ENCODE measurements at regions not wholly inside any gene's neighbourhood (a gene's known extent, or its start where the extent isn't known, plus 50 kb on each side); places are given as distances from the start of the nearest gene placed in this dataset.

DNA sequence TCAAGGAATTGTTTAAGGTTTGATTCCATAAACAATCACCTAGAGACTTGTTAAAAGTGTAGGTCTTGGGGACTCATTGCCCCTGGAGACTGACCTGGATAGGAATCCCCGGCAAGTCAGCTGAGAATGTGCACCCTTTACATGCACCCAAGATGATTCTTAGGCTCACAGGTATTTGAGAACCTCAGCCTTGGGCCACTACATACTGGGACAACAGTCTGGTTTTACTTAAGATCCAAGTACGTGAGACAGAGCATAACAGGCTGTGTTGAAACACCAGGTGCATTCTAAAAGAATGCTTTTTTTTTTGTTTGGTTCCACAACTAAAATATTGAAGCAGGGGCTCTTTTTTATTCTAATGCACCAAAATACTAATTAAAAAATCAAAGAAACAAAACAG is 215.8 kb downstream of the TMX3 start:
- CTCF ChIA-PET, result interaction anchor here (0.8 kb wide), 1 partner anchor 67 kb away, joined by 3 read pairs; no protein-coding TSS in a partner anchor
- POLR2A ChIA-PET, result no interaction called here
- no peak for DNase-seq (ENCODE audit: extremely low spot score)
- TF ChIP-seq, protein P1, sequence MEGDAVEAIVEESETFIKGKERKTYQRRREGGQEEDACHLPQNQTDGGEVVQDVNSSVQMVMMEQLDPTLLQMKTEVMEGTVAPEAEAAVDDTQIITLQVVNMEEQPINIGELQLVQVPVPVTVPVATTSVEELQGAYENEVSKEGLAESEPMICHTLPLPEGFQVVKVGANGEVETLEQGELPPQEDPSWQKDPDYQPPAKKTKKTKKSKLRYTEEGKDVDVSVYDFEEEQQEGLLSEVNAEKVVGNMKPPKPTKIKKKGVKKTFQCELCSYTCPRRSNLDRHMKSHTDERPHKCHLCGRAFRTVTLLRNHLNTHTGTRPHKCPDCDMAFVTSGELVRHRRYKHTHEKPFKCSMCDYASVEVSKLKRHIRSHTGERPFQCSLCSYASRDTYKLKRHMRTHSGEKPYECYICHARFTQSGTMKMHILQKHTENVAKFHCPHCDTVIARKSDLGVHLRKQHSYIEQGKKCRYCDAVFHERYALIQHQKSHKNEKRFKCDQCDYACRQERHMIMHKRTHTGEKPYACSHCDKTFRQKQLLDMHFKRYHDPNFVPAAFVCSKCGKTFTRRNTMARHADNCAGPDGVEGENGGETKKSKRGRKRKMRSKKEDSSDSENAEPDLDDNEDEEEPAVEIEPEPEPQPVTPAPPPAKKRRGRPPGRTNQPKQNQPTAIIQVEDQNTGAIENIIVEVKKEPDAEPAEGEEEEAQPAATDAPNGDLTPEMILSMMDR (IDR thresholded peaks at IDR 0.05; ENCODE audit: control extremely low read depth, extremely low read depth, low read depth, missing control alignments), result no peak

- no peak for DNase-seq (ENCODE audit: extremely low spot score)
- ChIA-PET POLR2A (no interaction called here), CTCF (interaction anchor here (0.8 kb wide), 1 partner anchor 66 kb away, joined by 3 read pairs; no protein-coding TSS in a partner anchor)
- TF ChIP-seq, protein P1 (IDR thresholded peaks at IDR 0.05; ENCODE audit: control extremely low read depth, extremely low read depth, low read depth, missing control alignments), result no peak
Observed at GRCh38 chr18:68498636-68499035, 216.3 kb downstream of the TMX3 start.

DNA sequence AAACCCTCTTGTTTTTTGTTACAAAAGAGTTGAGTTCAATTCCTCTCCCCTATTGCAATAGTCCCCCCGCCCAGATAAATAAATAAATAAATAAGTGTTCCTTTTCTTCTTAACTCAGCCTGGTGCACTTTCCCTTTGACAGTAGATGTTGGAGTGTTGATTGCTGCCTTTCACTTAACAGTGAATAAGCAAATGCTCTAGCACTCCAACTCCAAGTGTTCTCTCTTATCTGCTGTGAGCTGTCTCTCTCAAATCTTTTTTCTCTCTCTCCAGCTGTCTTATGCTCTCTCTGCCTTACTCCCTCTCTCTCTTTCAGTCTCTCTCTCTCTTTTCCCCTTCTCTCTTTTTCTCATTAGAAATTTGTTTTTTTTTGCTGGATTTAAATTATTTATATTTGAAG is 216.7 kb downstream of the TMX3 start:
- DNase-seq (ENCODE audit: extremely low spot score), result no peak
- ChIA-PET POLR2A (no interaction called here), CTCF (interaction anchor here (0.8 kb wide), 1 partner anchor 66 kb away, joined by 3 read pairs; no protein-coding TSS in a partner anchor)
- TF ChIP-seq, protein P1 (IDR thresholded peaks at IDR 0.05; ENCODE audit: control extremely low read depth, extremely low read depth, low read depth, missing control alignments), result no peak

GRCh38 chr18:68494802-68495581 is 219.9 kb downstream of the TMX3 start:
- no peak for DNase-seq (ENCODE audit: extremely low spot score)
- ChIA-PET CTCF (no interaction called here), POLR2A (no interaction called here)
- TF ChIP-seq, protein P1 (IDR thresholded peaks at IDR 0.05; ENCODE audit: control extremely low read depth, extremely low read depth, low read depth, missing control alignments), result no peak

DNA sequence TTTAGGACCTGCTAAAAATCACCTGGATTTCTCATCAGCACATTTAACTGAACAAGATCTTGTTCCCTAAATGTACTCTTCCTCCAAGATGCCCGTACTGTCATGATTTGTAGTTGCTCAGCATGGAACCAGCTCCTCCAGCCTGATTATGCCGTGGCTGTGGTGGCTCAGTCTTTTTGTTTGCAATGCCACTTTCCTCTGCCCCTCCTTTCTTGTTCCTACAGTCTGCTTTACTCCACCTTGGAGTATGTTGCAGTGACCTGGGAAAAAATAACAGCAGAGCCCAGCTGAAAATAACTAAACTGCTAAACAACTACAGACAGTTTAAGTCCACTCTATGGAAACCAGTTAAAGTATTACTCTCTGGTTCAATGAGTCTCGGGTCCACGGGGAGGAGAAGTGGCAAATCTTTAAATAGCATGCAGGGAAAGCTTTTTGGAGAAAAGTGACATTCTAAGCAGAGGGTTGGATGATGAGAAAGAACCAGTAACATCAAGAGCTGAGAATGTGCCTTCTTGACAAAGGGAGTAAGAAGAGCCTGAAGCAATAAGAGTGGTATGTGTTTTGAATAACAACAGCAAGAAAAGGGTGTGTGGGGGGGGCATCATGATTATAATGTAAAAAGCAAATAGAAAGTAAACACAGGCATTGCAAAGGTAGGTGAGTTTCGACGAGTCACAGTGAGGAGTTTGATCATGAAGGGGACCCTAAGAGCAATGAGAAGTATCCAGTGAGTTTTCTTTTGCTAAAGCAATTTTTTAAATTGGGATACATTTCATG is 225.7 kb downstream of the TMX3 start:
- ChIA-PET CTCF (no interaction called here), POLR2A (no interaction called here)
- TF ChIP-seq, protein P1 (IDR thresholded peaks at IDR 0.05; ENCODE audit: control extremely low read depth, extremely low read depth, low read depth, missing control alignments), result no peak
- DNase-seq (ENCODE audit: extremely low spot score), result no peak

GRCh38 chr18:68484241-68484640 is 230.7 kb downstream of the TMX3 start:
- CTCF ChIA-PET, result interaction anchor here (1.9 kb wide), 1 partner anchor 12 kb away, joined by 5 read pairs; no protein-coding TSS in a partner anchor
- TF ChIP-seq, protein P1 (IDR thresholded peaks at IDR 0.05; ENCODE audit: control extremely low read depth, extremely low read depth, low read depth, missing control alignments), result no peak
- no peak for DNase-seq (ENCODE audit: extremely low spot score)
- POLR2A ChIA-PET, result no interaction called here
